Right atrium auricular region (tissue), 2 donors: ENCODE measurements at regions not wholly inside any gene's neighbourhood (a gene's known extent, or its start where the extent isn't known, plus 50 kb on each side); places are given as distances from the start of the nearest gene placed in this dataset.

Experiments
- DNase-seq: peaks from one replicate; pipeline ENCODE4 v3.0.0-alpha.2; 2019; ENCODE audit warnings: low spot score
- H3K27ac ChIP-seq, 2 donors: fragments of 200-600 bp; sonication (generic); 1 replicate in 1 of 2; 2 replicates in 1 of 2; pipeline ENCODE4 v1.5.1; 2016 to 2019
- H3K27me3 ChIP-seq, 2 donors: fragments of 200-600 bp; sonication (generic); one replicate each; pipeline versions ENCODE4 v1.5.1 to v1.6.0; 2017 to 2019
- H3K36me3 ChIP-seq: fragments of 200-600 bp; sonication (generic); one replicate; pipeline ENCODE4 v1.5.1; 2016
- H3K4me1 ChIP-seq, 2 donors: fragments of 200-600 bp; sonication (generic); one replicate each; pipeline versions ENCODE4 v1.5.1 to v1.6.0; 2017 to 2019
- H3K4me3 ChIP-seq, 2 donors: fragments of 200-600 bp; sonication (generic); 1 replicate in 1 of 2; 2 replicates in 1 of 2; pipeline ENCODE4 v1.5.1; 2017 to 2019; ENCODE audit warnings: mild to moderate bottlenecking in 1 of 2, moderate library complexity in 1 of 2
- H3K9me3 ChIP-seq, 2 donors: fragments of 200-600 bp; sonication (generic); one replicate each; pipeline ENCODE4 v1.5.1; 2019
- CTCF ChIP-seq, 2 donors: fragments of 200-600 bp; sonication (generic); IDR thresholded peaks; one replicate each; pipeline ENCODE4 v1.5.1; 2019; ENCODE audit warnings: antibody characterized with exemption in 2 of 2

- Histone ChIP-seq H3K9me3 (no peaks in the 10 kb centered on the region), H3K36me3 (no peaks in the 10 kb centered on the region), H3K27me3 (no peaks in the 10 kb centered on the region), H3K4me1 (peaks cover 0 to 12% of the 10 kb centered on the region in 2 donors), H3K27ac (no peak overlapping the region), H3K4me3 (no peak overlapping the region)
- DNase-seq = no peak
- no peak for TF ChIP-seq CTCF (IDR thresholded peaks at IDR 0.05)
Observed at GRCh38 chr13:40337651-40338050, 328.8 kb downstream of the FOXO1 start.

GRCh38 chr13:40338217-40338616, 328.2 kb downstream of the FOXO1 start:
- Histone ChIP-seq H3K27me3 (no peaks in the 10 kb centered on the region), H3K4me3 (no peak overlapping the region), H3K36me3 (no peaks in the 10 kb centered on the region), H3K27ac (no peak overlapping the region), H3K4me1 (peaks cover 0 to 12% of the 10 kb centered on the region in 2 donors), H3K9me3 (no peaks in the 10 kb centered on the region)
- peak; percentile 32 for DNase-seq
- TF ChIP-seq CTCF (IDR thresholded peaks at IDR 0.05) = no peak

GRCh38 chr13:40340368-40341095, 325.9 kb downstream of the FOXO1 start:
- TF ChIP-seq CTCF (IDR thresholded peaks at IDR 0.05) = no peak
- no peaks in the 10 kb centered on the region for H3K36me3 ChIP-seq
- peaks cover 0 to 26% of the 10 kb centered on the region in 2 donors for H3K4me1 ChIP-seq
- H3K27ac ChIP-seq = no peak overlapping the region
- DNase-seq = no peak
- no peaks in the 10 kb centered on the region for H3K9me3 ChIP-seq
- no peaks in the 10 kb centered on the region for H3K27me3 ChIP-seq
- H3K4me3 ChIP-seq = no peak overlapping the region

GRCh38 chr13:40341096-40341471, 325.4 kb downstream of the FOXO1 start:
- Histone ChIP-seq H3K9me3 (no peaks in the 10 kb centered on the region), H3K4me3 (no peak overlapping the region), H3K36me3 (no peaks in the 10 kb centered on the region), H3K4me1 (peaks cover 0 to 25% of the 10 kb centered on the region in 2 donors), H3K27ac (no peak overlapping the region), H3K27me3 (no peaks in the 10 kb centered on the region)
- no peak for DNase-seq
- TF ChIP-seq CTCF (IDR thresholded peaks at IDR 0.05) = no peak

GRCh38 chr13:40341501-40341900, 324.9 kb downstream of the FOXO1 start:
- Histone ChIP-seq H3K4me3 (no peak overlapping the region), H3K27ac (no peak overlapping the region), H3K27me3 (no peaks in the 10 kb centered on the region), H3K9me3 (no peaks in the 10 kb centered on the region), H3K4me1 (peaks cover 0 to 21% of the 10 kb centered on the region in 2 donors), H3K36me3 (no peaks in the 10 kb centered on the region)
- no peak for TF ChIP-seq CTCF (IDR thresholded peaks at IDR 0.05)
- no peak for DNase-seq

- Histone ChIP-seq H3K27ac (no peak overlapping the region), H3K9me3 (no peaks in the 10 kb centered on the region), H3K4me1 (peaks cover 0 to 13% of the 10 kb centered on the region in 2 donors), H3K4me3 (no peak overlapping the region), H3K36me3 (no peaks in the 10 kb centered on the region), H3K27me3 (no peaks in the 10 kb centered on the region)
- DNase-seq = no peak
- no peak for TF ChIP-seq CTCF (IDR thresholded peaks at IDR 0.05)
Observed at GRCh38 chr13:40342461-40342860, 324.0 kb downstream of the FOXO1 start.
